A549 (cell line): ENCODE measurements at regions not wholly inside any gene's neighbourhood (a gene's known extent, or its start where the extent isn't known, plus 50 kb on each side); places are given as distances from the start of the nearest gene placed in this dataset.

Source experiments
- ATAC-seq, 2 experiments: fragments of 200-7000 bp in 1 of 2; fragments of >200 bp in 1 of 2; cut with Nextera tagmentation in 1 of 2; cut with Tn5 transposase in 1 of 2; 3 replicates each; pipeline versions ENCODE4 v1.8.0 to v1.9.1; 2018 to 2020; ENCODE audit warnings: mild to moderate bottlenecking in 1 of 2, moderate library complexity in 1 of 2
- CTCF ChIA-PET: fragments of 300-600 bp; sonication (Branson Sonifier 250); formaldehyde crosslinking; extraction: SDS; loops from one replicate; lab custom pipeline; 2021; ENCODE audit warnings: antibody characterized with exemption, inconsistent platforms; lab: Yijun Ruan, JAX
- POLR2A ChIA-PET: fragments of 350-600 bp; formaldehyde crosslinking; extraction: SDS; loops from one replicate; lab custom pipeline; 2021; ENCODE audit warnings: antibody characterized with exemption, inconsistent platforms; lab: Yijun Ruan, JAX
- DNase-seq, 2 experiments: peaks; one replicate each; pipeline versions ENCODE4 v3.0.0 to v3.0.0-alpha.2; 2011 to 2016; ENCODE audit warnings: low read depth in 1 of 2, low spot score in 1 of 2
- FAIRE-seq: peaks from 2 replicates; lab custom pipeline; 2011; peaks lifted over from hg19 to GRCh38; lab: Jason Lieb, UNC
- H3K27ac ChIP-seq, 2 experiments: fragments of >200 bp; sonication (Bioruptor Twin); formaldehyde crosslinking; 3 replicates each; pipeline ENCODE4 v1.5.1; 2016 to 2017
- H3K4me1 ChIP-seq: fragments of >200 bp; sonication (Bioruptor Twin); formaldehyde crosslinking; 3 replicates; pipeline ENCODE4 v1.6.1; 2016
- H3K4me2 ChIP-seq: fragments of >200 bp; sonication (Bioruptor Twin); formaldehyde crosslinking; 3 replicates; pipeline ENCODE4 v1.6.1; 2016
- H3K4me3 ChIP-seq: fragments of >200 bp; sonication (Bioruptor Twin); formaldehyde crosslinking; 3 replicates; pipeline ENCODE4 v1.5.1; 2016
- H3K9me3 ChIP-seq: fragments of >200 bp; sonication (Bioruptor Twin); formaldehyde crosslinking; 3 replicates; pipeline ENCODE4 v1.6.1; 2016
- CBX8 ChIP-seq: fragments of 200-600 bp; sonication (generic); IDR thresholded peaks from 2 replicates; pipeline ENCODE4 v1.6.1; 2016
- CEBPB ChIP-seq, 2 experiments: fragments of >200 bp in 1 of 2; sonication (Bioruptor Twin) in 1 of 2; formaldehyde crosslinking in 1 of 2; IDR thresholded peaks; 2 replicates each; pipeline ENCODE4 v1.6.1; 2012 to 2016
- CHD2 ChIP-seq: fragments of 150-350 bp; IDR thresholded peaks from 2 replicates; pipeline ENCODE4 v1.6.1; 2014; ENCODE audit warnings: low read length; ENCODE audit not compliant: partially characterized antibody
- CHD4 ChIP-seq: fragments of 200-600 bp; sonication (generic); IDR thresholded peaks from 2 replicates; pipeline ENCODE4 v1.6.1; 2016; ENCODE audit warnings: antibody characterized with exemption, mild to moderate bottlenecking, borderline replicate concordance
- EHF ChIP-seq: fragments of 250-450 bp; sonication (Bioruptor Pico); IDR thresholded peaks from 2 replicates; pipeline ENCODE4 v1.5.0; 2020; ENCODE audit warnings: mild to moderate bottlenecking
- EHMT2 ChIP-seq: fragments of 200-600 bp; sonication (generic); IDR thresholded peaks from 2 replicates; pipeline ENCODE4 v1.6.1; 2016; ENCODE audit warnings: antibody characterized with exemption, low read depth, mild to moderate bottlenecking, moderate library complexity
- ELK1 ChIP-seq: fragments of 150-350 bp; IDR thresholded peaks from 2 replicates; pipeline ENCODE4 v1.6.1; 2014; ENCODE audit warnings: low read depth, mild to moderate bottlenecking, low read length
- FOSL2 ChIP-seq, 2 experiments: fragments of 450-650 bp in 1 of 2; fragments of >200 bp in 1 of 2; sonication (Bioruptor Twin) in 1 of 2; formaldehyde crosslinking; IDR thresholded peaks; 2 replicates each; pipeline versions ENCODE4 v1.5.0 to v1.6.1; 2016 to 2020; ENCODE audit warnings: mild to moderate bottlenecking in 1 of 2, moderate library complexity in 1 of 2
- FOXS1 ChIP-seq: fragments of 250-450 bp; sonication (Bioruptor Pico); IDR thresholded peaks from 2 replicates; pipeline ENCODE4 v1.5.0; 2020; ENCODE audit warnings: mild to moderate bottlenecking, moderate library complexity
- GATA3 ChIP-seq: IDR thresholded peaks from 2 replicates; pipeline ENCODE4 v1.6.1; 2012; ENCODE audit warnings: borderline replicate concordance
- HDAC2 ChIP-seq: fragments of 200-600 bp; sonication (generic); IDR thresholded peaks from 2 replicates; pipeline ENCODE4 v1.6.1; 2016
- HES2 ChIP-seq: fragments of >200 bp; sonication (Bioruptor Twin); formaldehyde crosslinking; IDR thresholded peaks from 2 replicates; pipeline ENCODE4 v1.6.1; 2016
- HMGXB4 ChIP-seq: fragments of 250-450 bp; sonication (Bioruptor Pico); IDR thresholded peaks from 2 replicates; pipeline ENCODE4 v1.5.0; 2021; ENCODE audit warnings: mild to moderate bottlenecking, moderate library complexity, borderline replicate concordance
- KDM5A ChIP-seq: fragments of 200-600 bp; sonication (generic); IDR thresholded peaks from 2 replicates; pipeline ENCODE4 v1.6.1; 2016; ENCODE audit warnings: antibody characterized with exemption, mild to moderate bottlenecking
- MAZ ChIP-seq: fragments of 150-350 bp; IDR thresholded peaks from 2 replicates; pipeline ENCODE4 v1.6.1; 2014; ENCODE audit warnings: antibody characterized with exemption, low read depth, low read length, borderline replicate concordance
- NR3C1 ChIP-seq: fragments of >200 bp; sonication (Bioruptor Twin); formaldehyde crosslinking; IDR thresholded peaks from 3 replicates; pipeline ENCODE4 v1.6.1; 2017
- RAD21 ChIP-seq, 2 experiments: fragments of >200 bp in 1 of 2; sonication (Bioruptor Twin) in 1 of 2; formaldehyde crosslinking in 1 of 2; IDR thresholded peaks in 1 of 2; conservative IDR thresholded peaks in 1 of 2; 2 replicates in 1 of 2; 3 replicates in 1 of 2; pipeline ENCODE4 v1.6.1; 2012 to 2018; ENCODE audit warnings: inconsistent platforms in 1 of 2
- RARB ChIP-seq: fragments of 250-450 bp; sonication (Bioruptor Pico); IDR thresholded peaks from 2 replicates; pipeline ENCODE4 v1.8.0; 2021; ENCODE audit warnings: mild to moderate bottlenecking, moderate library complexity
- RCOR1 ChIP-seq: fragments of 150-350 bp; IDR thresholded peaks from 2 replicates; pipeline ENCODE4 v1.6.1; 2014; ENCODE audit warnings: antibody characterized with exemption, low read length, low read depth
- SMC3 ChIP-seq: fragments of >200 bp; sonication (Bioruptor Twin); formaldehyde crosslinking; IDR thresholded peaks from 3 replicates; pipeline ENCODE4 v1.6.1; 2018; ENCODE audit warnings: inconsistent platforms
- SREBF2 ChIP-seq: fragments of 450-650 bp; IDR thresholded peaks from 2 replicates; pipeline ENCODE4 v1.6.1; 2014; ENCODE audit warnings: mild to moderate bottlenecking, moderate library complexity
- ZFP36 ChIP-seq: fragments of 450-650 bp; IDR thresholded peaks from 2 replicates; pipeline ENCODE4 v1.6.1; 2014; ENCODE audit warnings: borderline replicate concordance; ENCODE audit not compliant: partially characterized antibody
- WGBS: methylation state at CpG from one replicate; pipeline ENCODE4 v1.1.6; 2017; ENCODE audit errors: missing lambda C conversion rate; 5-methylcytosine and 5-hydroxymethylcytosine counted together
- TF ChIP-seq, protein P1 (sequence below): fragments of 250-450 bp; sonication (Bioruptor Pico); IDR thresholded peaks from 2 replicates; pipeline ENCODE4 v1.5.0; 2020; ENCODE audit warnings: low read depth, mild to moderate bottlenecking, moderate library complexity
- TF ChIP-seq, protein P2 (sequence below): fragments of >200 bp; sonication (Bioruptor Twin); formaldehyde crosslinking; IDR thresholded peaks from 3 replicates; pipeline ENCODE4 v1.6.1; 2016

DNA sequence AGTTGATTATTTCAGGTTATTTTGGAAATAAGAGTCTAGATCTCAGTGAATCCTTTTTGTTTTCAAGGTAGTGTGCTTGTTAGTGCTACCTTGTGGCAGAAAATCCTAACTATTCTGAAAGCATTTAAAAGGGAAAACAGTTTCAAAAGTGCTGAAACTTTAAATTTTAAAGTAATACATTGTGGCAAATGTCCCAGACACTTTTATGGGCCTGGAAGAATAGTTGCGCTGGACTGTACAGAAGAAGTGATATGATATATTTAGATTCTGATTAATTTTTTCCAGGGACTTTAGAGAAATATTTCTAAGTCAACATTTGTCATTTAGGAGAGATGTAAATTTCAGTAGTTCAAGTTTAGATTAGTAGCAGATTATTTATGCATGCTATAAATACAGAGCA lies 96.7 kb upstream of the BMP5 start:
- 94% methylated on average over 1 of the region's 1 CpG for WGBS
- no peaks in the 10 kb centered on the region for H3K9me3 ChIP-seq
- TF ChIP-seq, protein P1, sequence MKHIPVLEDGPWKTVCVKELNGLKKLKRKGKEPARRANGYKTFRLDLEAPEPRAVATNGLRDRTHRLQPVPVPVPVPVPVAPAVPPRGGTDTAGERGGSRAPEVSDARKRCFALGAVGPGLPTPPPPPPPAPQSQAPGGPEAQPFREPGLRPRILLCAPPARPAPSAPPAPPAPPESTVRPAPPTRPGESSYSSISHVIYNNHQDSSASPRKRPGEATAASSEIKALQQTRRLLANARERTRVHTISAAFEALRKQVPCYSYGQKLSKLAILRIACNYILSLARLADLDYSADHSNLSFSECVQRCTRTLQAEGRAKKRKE (CRISPR knock-in tag), result no peak
- TF ChIP-seq SREBF2, result no peak
- TF ChIP-seq FOSL2 (IDR thresholded peaks at IDR 0.05), result no peak
- TF ChIP-seq FOSL2 (CRISPR knock-in tag; IDR thresholded peaks at IDR 0.05), result no peak
- no peak for TF ChIP-seq CEBPB (IDR thresholded peaks at IDR 0.05)
- TF ChIP-seq GATA3, result no peak
- TF ChIP-seq KDM5A, result no peak
- TF ChIP-seq EHF (CRISPR knock-in tag), result no peak
- no peak for TF ChIP-seq RARB (CRISPR knock-in tag)
- no peak for TF ChIP-seq NR3C1
- TF ChIP-seq CHD2, result no peak
- TF ChIP-seq MAZ, result no peak
- no peak for TF ChIP-seq HMGXB4 (CRISPR knock-in tag)
- TF ChIP-seq HES2, result no peak
- TF ChIP-seq RAD21 (conservative IDR thresholded peaks at IDR 0.05 in 1 of 2, IDR thresholded peaks at IDR 0.05 in 1 of 2), result no peak
- TF ChIP-seq EHMT2, result no peak
- TF ChIP-seq CBX8, result no peak
- TF ChIP-seq, protein P2, sequence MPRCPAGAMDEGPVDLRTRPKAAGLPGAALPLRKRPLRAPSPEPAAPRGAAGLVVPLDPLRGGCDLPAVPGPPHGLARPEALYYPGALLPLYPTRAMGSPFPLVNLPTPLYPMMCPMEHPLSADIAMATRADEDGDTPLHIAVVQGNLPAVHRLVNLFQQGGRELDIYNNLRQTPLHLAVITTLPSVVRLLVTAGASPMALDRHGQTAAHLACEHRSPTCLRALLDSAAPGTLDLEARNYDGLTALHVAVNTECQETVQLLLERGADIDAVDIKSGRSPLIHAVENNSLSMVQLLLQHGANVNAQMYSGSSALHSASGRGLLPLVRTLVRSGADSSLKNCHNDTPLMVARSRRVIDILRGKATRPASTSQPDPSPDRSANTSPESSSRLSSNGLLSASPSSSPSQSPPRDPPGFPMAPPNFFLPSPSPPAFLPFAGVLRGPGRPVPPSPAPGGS, result no peak
- TF ChIP-seq, all 56 proteins: peak for 0
- ChIA-PET POLR2A (no interaction called here), CTCF (no interaction called here)
- ATAC-seq (no peak), FAIRE-seq (no peak), DNase-seq (no peak)
- H3K4me1 ChIP-seq, result no peaks in the 10 kb centered on the region
- H3K4me2 ChIP-seq, result no peak overlapping the region
- H3K27ac ChIP-seq, result no peak overlapping the region
- no peak overlapping the region for H3K4me3 ChIP-seq

GRCh38 chr6:55969526-55969925 lies 94.1 kb upstream of the BMP5 start:
- DNase-seq (no peak), ATAC-seq (no peak), FAIRE-seq (no peak)
- Histone ChIP-seq H3K9me3 (no peaks in the 10 kb centered on the region), H3K27ac (no peak overlapping the region), H3K4me1 (no peaks in the 10 kb centered on the region), H3K4me3 (no peak overlapping the region), H3K4me2 (no peak overlapping the region)
- 70% methylated on average over 3 of the region's 3 CpGs for WGBS
- CTCF ChIA-PET, result interaction anchor here (0.6 kb wide), 1 partner anchor 526 kb away, joined by 3 read pairs; no protein-coding TSS in a partner anchor
- TF ChIP-seq KDM5A (no peak), HDAC2 (no peak), FOXS1 (CRISPR knock-in tag) (no peak), CHD4 (no peak), CEBPB (IDR thresholded peaks at IDR 0.05) (no peak), CBX8 (no peak), ZFP36 (no peak), EHF (CRISPR knock-in tag) (no peak), SMC3 (no peak), RCOR1 (no peak), ELK1 (no peak)
- POLR2A ChIA-PET, result no interaction called here
